GM18861 (cell line): ENCODE measurements at regions not wholly inside any gene's neighbourhood (a gene's known extent, or its start where the extent isn't known, plus 50 kb on each side); places are given as distances from the start of the nearest gene placed in this dataset.
"Not testable (repeated sequence)": the region's sequence is repeated elsewhere in the genome, so short reads cannot be mapped to it uniquely, and the experiment has no call there.

Experiments used
- ATAC-seq: cut with Tn5 transposase; IDR thresholded peaks from one replicate; pipeline ENCODE4 v1.9.1; 2021; ENCODE audit not compliant: unreplicated experiment

GRCh38 chr3:89533275-89533674 lies 425.9 kb downstream of the EPHA3 start:
- ATAC-seq: no peak

- ATAC-seq: not testable (repeated sequence)
Measured at GRCh38 chr3:89554587-89554986, 447.2 kb downstream of the EPHA3 start.

- no peak for ATAC-seq
Measured at GRCh38 chr3:89558711-89559110, 451.3 kb downstream of the EPHA3 start.

GRCh38 chr3:89560568-89560967 lies 453.1 kb downstream of the EPHA3 start:
- ATAC-seq: no peak

- ATAC-seq: no peak
Measured at GRCh38 chr3:89562373-89562772, 455.0 kb downstream of the EPHA3 start.

- ATAC-seq: no peak
Measured at GRCh38 chr3:89565098-89565497, 457.7 kb downstream of the EPHA3 start.

GRCh38 chr3:89570465-89570864 lies 463.0 kb downstream of the EPHA3 start:
- no peak for ATAC-seq

GRCh38 chr3:89571298-89571697 lies 463.9 kb downstream of the EPHA3 start:
- ATAC-seq: no peak

GRCh38 chr3:89571707-89572106 lies 464.3 kb downstream of the EPHA3 start:
- no peak for ATAC-seq

GRCh38 chr3:89572261-89572660 lies 464.8 kb downstream of the EPHA3 start:
- no peak for ATAC-seq

- ATAC-seq: no peak
Measured at GRCh38 chr3:89576417-89576816, 469.0 kb downstream of the EPHA3 start.

- ATAC-seq: no peak
Measured at GRCh38 chr3:89577637-89578530, 470.5 kb downstream of the EPHA3 start.

GRCh38 chr3:89580859-89581258 lies 473.4 kb downstream of the EPHA3 start:
- ATAC-seq: no peak

GRCh38 chr3:89584398-89584797 lies 477.0 kb downstream of the EPHA3 start:
- no peak for ATAC-seq

GRCh38 chr3:89586256-89586655 lies 478.8 kb downstream of the EPHA3 start:
- no peak for ATAC-seq

GRCh38 chr3:89586676-89587075 lies 479.3 kb downstream of the EPHA3 start:
- no peak for ATAC-seq

GRCh38 chr3:89606151-89606550 lies 498.7 kb downstream of the EPHA3 start:
- ATAC-seq: no peak

GRCh38 chr3:89612027-89612426 lies 504.6 kb downstream of the EPHA3 start:
- ATAC-seq: no peak

GRCh38 chr3:89613241-89613640 lies 505.8 kb downstream of the EPHA3 start:
- ATAC-seq: no peak

GRCh38 chr3:89617706-89618105 lies 510.3 kb downstream of the EPHA3 start:
- no peak for ATAC-seq

- no peak for ATAC-seq
Measured at GRCh38 chr3:89619263-89619662, 511.8 kb downstream of the EPHA3 start.

GRCh38 chr3:89622063-89622700 lies 514.8 kb downstream of the EPHA3 start:
- no peak for ATAC-seq
